ENCODE measurements at regions not wholly inside any gene's neighbourhood (a gene's known extent, or its start where the extent isn't known, plus 50 kb on each side); places are given as distances from the start of the nearest gene placed in this dataset.

GRCh38 chr3:177610262-177610661, 413.0 kb upstream of the TBL1XR1 start:
- H2BK12ac ChIP-seq (ENCODE audit: low read depth, low read length), result no peak overlapping the region
- no peak overlapping the region for H3K9ac ChIP-seq (replicated peaks in 1 of 4; ENCODE audit: extremely low read depth in 1 of 4, low read depth in 3 of 4, low read length in 3 of 4)
- peaks cover 0 to 10% (median 7%) of the 10 kb centered on the region in 4 experiments; a peak in 5 of 7 replicates for H3K4me1 ChIP-seq (replicated peaks in 1 of 4; ENCODE audit: control insufficient read depth in 3 of 4, insufficient read depth in 4 of 4, low read length in 3 of 4)
- no peak overlapping the region for H2AK5ac ChIP-seq (ENCODE audit: low read depth, low read length)
- H3K4ac ChIP-seq (replicated peaks; ENCODE audit: insufficient read length, low read depth, low read length), result no peak overlapping the region
- no peaks in the 10 kb centered on the region for H3K27me3 ChIP-seq (replicated peaks in 1 of 4; ENCODE audit: control insufficient read depth in 3 of 4, extremely low read depth in 1 of 4, insufficient read depth in 3 of 4, low read length in 3 of 4)
- POLR2A ChIA-PET (ENCODE audit: partially characterized antibody), result interaction anchor here (2.1 kb wide), 1 partner anchor 251 kb away, joined by 6 read pairs; no protein-coding TSS in a partner anchor
- H3K23me2 ChIP-seq (ENCODE audit: low read depth, low read length), result no peaks in the 10 kb centered on the region
- H3K4me2 ChIP-seq (ENCODE audit: insufficient read depth in 1 of 2, low read depth in 2 of 2, low read length in 2 of 2), result peak overlapping the region in 1 of 2 experiments; percentile 18; a peak in 1 of 4 replicates
- no peak overlapping the region for H4K91ac ChIP-seq (replicated peaks; ENCODE audit: insufficient read length, low read length)
- CTCF ChIA-PET (ENCODE audit: partially characterized antibody), result no interaction called here
- no peak overlapping the region for H3K4me3 ChIP-seq (ENCODE audit: extremely low read depth in 1 of 4, insufficient read depth in 2 of 4, low read depth in 3 of 4, low read length in 4 of 4)
- H3K9me3 ChIP-seq (ENCODE audit: insufficient read depth in 2 of 2, low read depth in 1 of 2, low read length in 1 of 2), result no peaks in the 10 kb centered on the region
- H3K23ac ChIP-seq (ENCODE audit: insufficient read length), result no peak overlapping the region
- DNase-seq (ENCODE audit: low read depth in 1 of 2, low spot score in 2 of 2), result no peak
- no peak overlapping the region for H2BK120ac ChIP-seq (replicated peaks; ENCODE audit: low read depth, low read length)
- no peak overlapping the region for H3K18ac ChIP-seq (ENCODE audit: extremely low read depth, low read length)
- H3K27ac ChIP-seq (ENCODE audit: low read depth, low read length), result peak overlapping the region; percentile 64
- FAIRE-seq, result no peak
- peak overlapping the region; percentile 52; the same call in 1 of the 2 replicates for H2BK20ac ChIP-seq (ENCODE audit: low read length)
- no peak overlapping the region for H3K14ac ChIP-seq (ENCODE audit: insufficient read length)
- no peaks in the 10 kb centered on the region for H3K79me1 ChIP-seq (ENCODE audit: low read depth, low read length)
- no peaks in the 10 kb centered on the region for H3K36me3 ChIP-seq (ENCODE audit: control insufficient read depth in 2 of 4, insufficient read depth in 4 of 4, low read length in 3 of 4)
- peak overlapping the region; percentile 68; the same call in 1 of the 2 replicates for H2BK5ac ChIP-seq (ENCODE audit: low read depth, low read length)
- no peak overlapping the region for H4K5ac ChIP-seq (ENCODE audit: insufficient read length, low read depth, low read length)
- H4K20me1 ChIP-seq (replicated peaks in 1 of 2; ENCODE audit: control insufficient read depth in 1 of 2, insufficient read depth in 2 of 2, low read length in 2 of 2), result no peaks in the 10 kb centered on the region
- no peak overlapping the region for H3K56ac ChIP-seq (replicated peaks; ENCODE audit: insufficient read length, low read depth, low read length)
- H2AFZ ChIP-seq (ENCODE audit: low read length), result no peak overlapping the region
- WGBS, 2 experiments (ENCODE audit: extremely low coverage in 1 of 2, insufficient coverage in 1 of 2, insufficient read length in 1 of 2, insufficient replicate concordance in 2 of 2, low coverage in 1 of 2, low lambda C conversion rate in 2 of 2, missing lambda C conversion rate in 1 of 2), result 68% methylated on average over 2 of the region's 2 CpGs; no CpG with 5 or more reads in 1 of the 2 experiments
- H2BK15ac ChIP-seq (ENCODE audit: low read length), result no peak overlapping the region
- TF ChIP-seq TBP (IDR thresholded peaks at IDR 0.05; ENCODE audit: low read depth, low read length), result no peak
- 0 out of 2 replicates have a peak, but pooled peaks have one; percentile 17 for TF ChIP-seq TEAD4 (IDR thresholded peaks at IDR 0.05; ENCODE audit: low read depth, low read length)
- TF ChIP-seq SP1 (IDR thresholded peaks at IDR 0.05; ENCODE audit: low read depth, low read length), result peak; percentile 58; the same call in 1 of the 2 replicates
- TF ChIP-seq USF2 (IDR thresholded peaks at IDR 0.05; ENCODE audit: low read length), result no peak
- TF ChIP-seq TCF12 (IDR thresholded peaks at IDR 0.05; ENCODE audit: low read depth, low read length), result 0 out of 2 replicates have a peak, but pooled peaks have one; percentile 18
- peak in 1 of 2 experiments; percentile 82; a peak in 1 of 3 replicates for TF ChIP-seq EP300 (IDR thresholded peaks at IDR 0.05; ENCODE audit: borderline replicate concordance in 1 of 2, low read depth in 2 of 2, low read length in 2 of 2)
- no peaks in the 10 kb centered on the region for H3K79me2 ChIP-seq (ENCODE audit: control insufficient read depth in 1 of 2, insufficient read depth in 2 of 2, low read length in 2 of 2)
- no peak overlapping the region for H4K8ac ChIP-seq (ENCODE audit: extremely low read depth, insufficient read depth, low read length)
